GM12865 (cell line): ENCODE measurements at regions not wholly inside any gene's neighbourhood (a gene's known extent, or its start where the extent isn't known, plus 50 kb on each side); places are given as distances from the start of the nearest gene placed in this dataset.

Source experiments
- DNase-seq: peaks from one replicate; pipeline ENCODE4 v3.0.0; 2010; ENCODE audit warnings: low read depth
- H3K4me3 ChIP-seq: 2 replicates; pipeline ENCODE4 v1.5.1; 2011; ENCODE audit warnings: mild to moderate bottlenecking, low read depth, low read length, control low read depth
- CTCF ChIP-seq: IDR thresholded peaks from 2 replicates; pipeline ENCODE4 v1.5.1; 2011; ENCODE audit warnings: low read length, control low read depth, low read depth, inconsistent platforms; ENCODE audit not compliant: insufficient read depth; ENCODE audit errors: missing control alignments

GRCh38 chr18:75652528-75652927 is 225.0 kb upstream of the SMIM21 start:
- no peak for TF ChIP-seq CTCF
- DNase-seq, result no peak
- H3K4me3 ChIP-seq, result no peak overlapping the region

GRCh38 chr18:75644871-75645270 is 217.4 kb upstream of the SMIM21 start:
- no peak overlapping the region for H3K4me3 ChIP-seq
- no peak for TF ChIP-seq CTCF
- DNase-seq, result no peak

- no peak for TF ChIP-seq CTCF
- DNase-seq, result no peak
- no peak overlapping the region for H3K4me3 ChIP-seq
These were observed 215.6 kb upstream of the SMIM21 start for GRCh38 chr18:75643083-75643482.

- no peak for TF ChIP-seq CTCF
- no peak overlapping the region for H3K4me3 ChIP-seq
- DNase-seq, result no peak
These were observed 211.9 kb upstream of the SMIM21 start for GRCh38 chr18:75639472-75639831.

- TF ChIP-seq CTCF, result no peak
- H3K4me3 ChIP-seq, result no peak overlapping the region
- DNase-seq, result no peak
These were observed 211.4 kb upstream of the SMIM21 start for GRCh38 chr18:75638776-75639471.

GRCh38 chr18:75638223-75638775 is 210.8 kb upstream of the SMIM21 start:
- TF ChIP-seq CTCF, result no peak
- no peak for DNase-seq
- H3K4me3 ChIP-seq, result no peak overlapping the region

GRCh38 chr18:75635096-75635495 is 207.6 kb upstream of the SMIM21 start:
- TF ChIP-seq CTCF, result no peak
- DNase-seq, result no peak
- no peak overlapping the region for H3K4me3 ChIP-seq
